Hematopoietic multipotent progenitor cell treated with erythropoietin and hydrocortisone succinate and interleukin-3 and kit ligand, for 8 days (in vitro differentiated cells): ENCODE measurements at regions not wholly inside any gene's neighbourhood (a gene's known extent, or its start where the extent isn't known, plus 50 kb on each side); places are given as distances from the start of the nearest gene placed in this dataset.

Source experiments
- DNase-seq: peaks from one replicate; pipeline ENCODE4 v3.0.0-alpha.2; 2015

DNA sequence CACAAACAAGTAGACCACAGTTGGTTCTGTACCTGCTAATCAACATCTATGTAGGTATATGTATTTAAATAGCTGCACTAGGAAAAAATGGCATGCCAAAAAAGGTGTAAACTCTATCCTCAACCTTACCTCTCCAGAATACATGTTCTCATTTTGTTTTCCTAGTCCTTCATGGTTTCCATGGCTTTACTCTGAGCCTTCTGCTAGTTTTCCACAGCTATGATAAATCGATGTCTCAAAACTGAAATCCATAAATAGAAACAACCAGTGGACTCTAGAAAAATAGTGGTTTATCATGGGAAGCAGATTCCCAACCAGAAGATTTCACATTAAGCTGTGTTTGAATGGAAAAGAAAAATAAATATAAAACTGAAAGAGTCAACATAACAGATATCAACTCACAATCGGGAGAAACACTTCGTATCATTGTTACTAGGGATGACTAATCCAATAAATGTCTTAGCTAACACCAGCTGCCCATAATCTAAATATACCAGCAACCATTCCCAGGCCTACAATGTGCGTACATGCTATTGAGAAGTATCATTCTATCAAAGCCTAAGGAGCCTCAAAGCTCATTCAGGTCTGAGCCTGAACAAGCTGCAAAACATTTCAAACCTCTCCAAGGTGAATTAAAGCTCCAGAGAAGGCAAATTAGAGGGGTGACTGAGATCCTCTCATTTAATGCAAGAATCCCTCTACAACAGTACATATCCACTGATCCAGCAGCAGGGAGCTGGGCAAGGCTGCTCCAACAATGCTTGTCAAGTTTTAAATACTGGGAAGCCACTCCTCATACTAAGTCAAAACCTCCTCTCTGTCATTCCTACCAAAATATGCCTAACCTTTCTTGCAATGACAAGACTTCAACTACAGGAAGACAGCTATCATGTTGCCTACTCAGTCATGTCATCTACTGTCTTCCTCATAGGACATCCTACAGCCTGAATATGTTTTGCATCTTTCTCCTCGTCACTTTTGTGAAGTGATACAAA, 90.2 kb downstream of the KCTD12 start:
- DNase-seq: no peak

- no peak for DNase-seq
Observed at GRCh38 chr13:76792731-76793347, 93.4 kb downstream of the KCTD12 start.

GRCh38 chr13:76790980-76791819, 95.0 kb downstream of the KCTD12 start:
- DNase-seq: no peak

- no peak for DNase-seq
Observed at GRCh38 chr13:76790526-76790925, 95.7 kb downstream of the KCTD12 start.

DNA sequence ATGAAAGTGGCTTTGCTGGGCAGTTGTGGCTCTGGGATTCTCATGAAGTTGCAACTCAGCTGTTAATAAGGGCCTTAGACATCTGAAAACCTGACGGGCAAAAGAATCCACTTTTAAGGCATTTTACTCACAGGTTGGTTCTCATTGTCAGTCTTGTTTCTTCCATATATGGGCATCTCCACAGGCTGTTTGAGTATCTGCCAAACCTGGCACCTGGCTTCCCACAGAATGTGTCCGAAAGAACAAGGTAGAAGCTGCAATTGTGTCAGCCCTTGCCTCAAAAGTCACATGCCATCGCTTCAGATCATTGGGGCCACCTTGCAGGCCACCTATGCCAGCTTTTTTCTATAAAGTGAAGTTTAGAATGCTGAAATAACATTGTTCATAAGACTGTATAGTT, 102.4 kb downstream of the KCTD12 start:
- DNase-seq: no peak

DNA sequence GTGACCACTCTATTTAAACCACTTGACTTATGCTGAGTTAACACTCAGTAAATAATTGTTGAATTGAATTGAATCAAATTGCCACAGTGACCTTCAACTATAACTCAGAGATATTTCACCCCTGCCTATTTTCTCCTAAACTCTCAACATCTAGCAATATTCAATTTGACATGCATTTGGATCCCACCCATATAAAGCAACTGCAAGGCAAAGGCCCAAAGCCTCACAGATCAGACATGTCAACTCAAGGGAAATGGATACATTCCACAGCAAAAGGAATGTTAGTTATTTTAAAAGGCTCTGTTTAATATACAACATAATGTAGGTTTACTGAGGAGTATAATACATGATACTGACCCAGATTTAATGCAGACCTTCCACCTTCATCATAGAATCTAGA, 107.4 kb downstream of the KCTD12 start:
- no peak for DNase-seq

DNA sequence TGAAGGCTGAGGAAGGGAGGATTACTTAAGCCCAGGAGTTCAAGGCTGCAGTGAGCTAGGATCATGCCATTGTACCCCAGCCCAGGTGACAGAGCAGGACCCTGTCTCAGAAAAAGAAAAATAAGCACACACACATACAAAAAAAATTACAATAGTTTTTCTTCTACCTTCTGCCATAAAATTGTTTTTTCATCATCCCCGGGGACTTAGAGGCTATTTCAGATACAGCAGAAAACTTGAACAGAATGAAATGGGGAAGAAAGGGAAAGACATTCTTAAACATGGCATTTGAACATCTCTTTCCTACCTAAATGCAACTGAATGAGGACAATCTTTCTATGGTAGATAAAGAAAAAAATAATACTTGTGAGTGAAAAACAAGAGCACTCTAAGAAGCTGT, 109.1 kb downstream of the KCTD12 start:
- no peak for DNase-seq

- no peak for DNase-seq
Observed at GRCh38 chr13:76775088-76775740, 111.0 kb downstream of the KCTD12 start.

DNA sequence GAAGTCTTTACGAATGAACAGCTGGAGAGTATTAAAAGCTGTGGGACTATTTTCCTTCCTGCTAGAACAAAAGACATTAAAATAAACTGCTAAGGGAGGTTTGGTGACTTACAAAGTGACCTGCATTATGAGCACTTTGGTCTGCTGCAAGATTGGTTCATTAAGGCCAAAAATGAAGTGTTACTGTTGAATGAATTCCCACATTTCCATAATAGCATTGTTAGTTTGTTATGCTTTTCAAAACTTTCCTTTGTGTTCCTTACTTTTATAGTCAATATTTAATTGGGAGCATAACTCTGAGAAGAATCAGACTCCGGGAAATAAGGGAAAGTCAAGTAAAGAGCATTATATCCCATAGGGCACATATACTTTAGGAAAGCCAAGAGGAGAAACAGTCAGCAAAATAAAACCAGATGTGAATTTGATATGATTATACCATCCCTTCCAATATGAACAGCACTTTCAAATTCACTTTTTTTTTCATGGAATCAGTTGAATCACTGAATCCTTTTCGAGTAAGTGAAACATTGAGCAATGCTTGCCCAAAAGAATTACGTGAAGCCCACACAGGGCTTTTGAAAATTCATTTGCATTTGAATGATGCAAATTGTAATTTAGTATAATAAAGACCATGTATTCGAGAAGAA, 112.6 kb downstream of the KCTD12 start:
- DNase-seq: no peak

DNA sequence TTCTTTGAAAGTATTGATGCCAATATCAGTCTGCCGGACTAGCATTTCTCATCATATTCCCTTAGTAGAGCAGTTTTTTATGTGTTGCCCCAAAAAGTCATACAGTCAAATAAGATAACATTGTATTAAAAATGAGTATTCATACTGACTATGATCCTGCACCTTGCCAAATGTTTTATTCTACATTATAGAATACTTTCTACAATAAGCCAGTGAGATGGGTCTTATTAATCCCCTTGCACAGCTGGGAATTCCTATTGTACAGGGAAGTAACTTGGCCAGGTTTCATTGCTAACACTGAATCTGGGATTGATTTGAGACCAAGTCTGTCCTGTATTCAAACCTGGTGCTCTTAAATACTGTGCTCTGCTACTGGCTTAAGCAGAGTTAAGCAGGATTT, 114.0 kb downstream of the KCTD12 start:
- DNase-seq: no peak

GRCh38 chr13:76769271-76769791, 116.9 kb downstream of the KCTD12 start:
- DNase-seq: no peak

GRCh38 chr13:76768384-76768783, 117.8 kb downstream of the KCTD12 start:
- no peak for DNase-seq

- no peak for DNase-seq
Observed at GRCh38 chr13:76764916-76765315, 121.3 kb downstream of the KCTD12 start.

- DNase-seq: no peak
Observed at GRCh38 chr13:76764429-76764828, 121.8 kb downstream of the KCTD12 start.

GRCh38 chr13:76762721-76763120, 123.5 kb downstream of the KCTD12 start:
- no peak for DNase-seq

DNA sequence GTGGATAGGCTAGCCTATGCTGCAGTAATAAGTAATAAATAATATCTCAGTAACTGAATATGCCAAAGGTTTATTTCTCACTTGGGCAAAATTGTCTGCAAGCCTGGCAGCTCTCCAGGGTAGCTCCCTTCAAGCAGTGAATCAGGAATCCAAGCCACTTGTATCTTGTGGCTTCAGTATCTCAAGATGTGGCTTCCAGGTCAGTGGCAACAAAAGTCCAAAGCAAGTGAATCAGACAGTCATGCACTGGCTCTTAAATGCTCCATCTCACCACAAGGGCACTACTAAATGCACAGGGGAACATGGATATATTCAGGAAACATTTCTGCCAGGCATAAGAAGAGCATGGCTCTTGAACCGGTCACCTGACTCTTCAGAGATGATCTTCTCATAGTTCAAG, 126.3 kb downstream of the KCTD12 start:
- DNase-seq: no peak

DNA sequence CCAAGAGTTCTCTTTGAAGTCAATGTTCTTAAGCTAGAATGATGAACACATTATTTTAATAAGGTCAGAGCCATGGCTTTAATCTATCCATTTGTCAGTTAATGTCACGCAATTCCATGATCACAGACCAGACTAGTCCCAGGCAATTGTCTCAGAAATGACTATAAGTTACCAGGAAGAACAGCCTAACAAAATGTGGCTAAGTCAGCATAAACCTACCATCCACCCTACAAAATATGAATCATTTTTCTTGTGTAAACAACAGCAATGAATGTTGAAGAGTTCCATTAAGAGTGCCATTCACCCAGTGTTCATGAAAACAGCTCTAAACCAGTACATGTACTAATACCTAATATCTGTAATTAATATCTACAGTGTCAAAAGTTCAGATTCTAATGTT, 127.5 kb downstream of the KCTD12 start:
- no peak for DNase-seq

- DNase-seq: no peak
Observed at GRCh38 chr13:76758257-76758656, 127.9 kb downstream of the KCTD12 start.

- DNase-seq: no peak
Observed at GRCh38 chr13:76756451-76756850, 129.8 kb downstream of the KCTD12 start.

DNA sequence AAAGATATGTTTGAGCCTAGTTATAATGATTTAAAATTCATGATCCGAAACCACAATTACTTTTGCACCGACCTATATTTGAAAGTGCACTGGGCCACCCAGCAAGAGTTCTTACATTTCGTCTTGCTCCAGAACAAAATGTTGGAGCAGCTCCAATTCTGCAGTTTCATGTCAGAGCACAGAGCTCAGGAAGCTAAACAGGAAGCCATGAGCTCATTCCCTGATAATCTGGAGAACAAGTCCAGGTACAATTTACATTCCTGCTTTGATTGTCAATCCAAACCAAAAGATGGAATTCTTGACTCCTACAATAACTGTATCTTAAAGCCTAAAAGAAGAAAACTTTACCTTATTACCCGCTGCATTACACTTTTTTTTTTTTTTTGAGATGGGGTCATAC, 131.8 kb downstream of the KCTD12 start:
- DNase-seq: no peak

DNA sequence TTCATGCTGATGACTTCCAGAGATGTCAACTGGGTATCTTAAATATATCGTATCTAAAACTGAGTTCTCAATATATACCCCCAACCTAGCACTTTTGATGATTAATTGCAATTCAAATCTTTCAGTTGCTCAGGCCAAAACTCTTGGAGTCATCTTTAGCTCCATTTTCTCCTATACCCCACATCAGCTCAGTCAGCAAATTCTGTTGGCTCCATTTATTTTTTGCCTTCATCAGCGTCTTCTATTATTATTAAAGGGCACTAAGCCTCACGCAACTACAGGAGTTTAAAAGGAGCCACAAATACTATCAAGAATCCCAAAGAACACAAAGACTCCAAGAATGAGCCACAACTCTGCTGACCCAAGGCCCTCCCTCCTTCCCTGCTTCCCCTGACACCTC, 134.9 kb downstream of the KCTD12 start:
- DNase-seq: no peak

DNA sequence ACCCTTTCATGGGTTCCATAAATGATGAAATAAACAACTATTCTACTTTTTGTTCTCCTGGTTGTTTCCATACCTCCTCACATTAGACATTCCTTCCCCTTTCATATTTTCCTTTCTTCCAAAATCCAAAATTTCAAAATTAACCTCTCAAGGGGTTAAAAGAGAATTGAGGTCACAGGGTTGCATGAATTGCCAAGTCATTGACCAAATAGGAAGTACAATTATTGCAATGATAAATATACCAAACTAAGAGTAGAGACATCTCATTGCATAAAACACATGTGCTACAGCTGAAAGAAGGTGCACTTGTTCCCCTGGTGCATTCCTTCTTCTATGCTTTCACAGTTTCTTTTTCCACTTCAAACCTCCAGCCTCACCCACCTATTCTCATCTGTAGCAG, 136.1 kb downstream of the KCTD12 start:
- no peak for DNase-seq
